DMS114 treated with DMSO at 0.1 percent for 48 hours (cell line): ENCODE measurements at regions not wholly inside any gene's neighbourhood (a gene's known extent, or its start where the extent isn't known, plus 50 kb on each side); places are given as distances from the start of the nearest gene placed in this dataset.

Source experiments
- DNase-seq: peaks from one replicate; lab custom pipeline; 2025; ENCODE audit not compliant: unreplicated experiment; lab: John Stamatoyannopoulos, UW

- DNase-seq = no peak
Measured at GRCh38 chr3:43210049-43211027, 76.0 kb upstream of the SNRK start.

GRCh38 chr3:43207628-43208085 is 78.7 kb upstream of the SNRK start:
- DNase-seq = no peak

GRCh38 chr3:43206632-43207031 is 79.7 kb upstream of the SNRK start:
- no peak for DNase-seq

GRCh38 chr3:43206105-43206504 is 80.2 kb upstream of the SNRK start:
- DNase-seq = no peak

- no peak for DNase-seq
Measured at GRCh38 chr3:43203022-43203421, 83.3 kb upstream of the SNRK start.

- DNase-seq = no peak
Measured at GRCh38 chr3:43201581-43201980, 84.8 kb upstream of the SNRK start.

- DNase-seq = no peak
Measured at GRCh38 chr3:43199645-43200306, 86.6 kb upstream of the SNRK start.

- DNase-seq = no peak
Measured at GRCh38 chr3:43198791-43199644, 87.3 kb upstream of the SNRK start.

GRCh38 chr3:43198301-43198700 is 88.0 kb upstream of the SNRK start:
- no peak for DNase-seq

GRCh38 chr3:43197181-43197580 is 89.2 kb upstream of the SNRK start:
- no peak for DNase-seq

GRCh38 chr3:43196721-43197120 is 89.6 kb upstream of the SNRK start:
- no peak for DNase-seq

- DNase-seq = no peak
Measured at GRCh38 chr3:43195115-43195498, 89.2 kb upstream of the POMGNT2 start.

GRCh38 chr3:43194490-43195114 is 88.7 kb upstream of the POMGNT2 start:
- no peak for DNase-seq

GRCh38 chr3:43194069-43194468 is 88.2 kb upstream of the POMGNT2 start:
- no peak for DNase-seq

GRCh38 chr3:43192028-43192427 is 86.1 kb upstream of the POMGNT2 start:
- no peak for DNase-seq

- no peak for DNase-seq
Measured at GRCh38 chr3:43191116-43191515, 85.2 kb upstream of the POMGNT2 start.

GRCh38 chr3:43190670-43191069 is 84.8 kb upstream of the POMGNT2 start:
- no peak for DNase-seq

- no peak for DNase-seq
Measured at GRCh38 chr3:43187836-43188479, 82.1 kb upstream of the POMGNT2 start.

- no peak for DNase-seq
Measured at GRCh38 chr3:43185983-43186314, 80.1 kb upstream of the POMGNT2 start.

GRCh38 chr3:43185274-43185982 is 79.5 kb upstream of the POMGNT2 start:
- no peak for DNase-seq
